DMS53 (cell line): ENCODE measurements at regions not wholly inside any gene's neighbourhood (a gene's known extent, or its start where the extent isn't known, plus 50 kb on each side); places are given as distances from the start of the nearest gene placed in this dataset.
A peak's percentile ranks its signal among the peaks of the same experiment; 100 is the strongest.

Source experiments
- DNase-seq: peaks from one replicate; lab custom pipeline; 2025; lab: John Stamatoyannopoulos, UW

GRCh38 chr3:127458696-127459604, 131.6 kb downstream of the TPRA1 start:
- no peak for DNase-seq

- DNase-seq = no peak
These were observed 132.9 kb downstream of the TPRA1 start for GRCh38 chr3:127457546-127458145.

- peak; percentile 88 for DNase-seq
These were observed 133.4 kb downstream of the TPRA1 start for GRCh38 chr3:127457094-127457475.

- DNase-seq = peak; percentile 81
These were observed 134.0 kb downstream of the TPRA1 start for GRCh38 chr3:127456471-127457093.

- peak; percentile 86 for DNase-seq
These were observed 134.7 kb downstream of the TPRA1 start for GRCh38 chr3:127455541-127456450.

GRCh38 chr3:127454968-127455367, 135.6 kb downstream of the TPRA1 start:
- no peak for DNase-seq

GRCh38 chr3:127454051-127454450, 136.5 kb downstream of the TPRA1 start:
- DNase-seq = no peak

- DNase-seq = no peak
These were observed 138.2 kb downstream of the TPRA1 start for GRCh38 chr3:127452321-127452821.

GRCh38 chr3:127451321-127451720, 139.2 kb downstream of the TPRA1 start:
- no peak for DNase-seq

- no peak for DNase-seq
These were observed 140.2 kb downstream of the TPRA1 start for GRCh38 chr3:127450331-127450730.

- no peak for DNase-seq
These were observed 140.9 kb downstream of the TPRA1 start for GRCh38 chr3:127449486-127450212.

- DNase-seq = no peak
These were observed 141.9 kb downstream of the TPRA1 start for GRCh38 chr3:127448671-127449070.

- DNase-seq = no peak
These were observed 142.4 kb downstream of the TPRA1 start for GRCh38 chr3:127448161-127448561.

- no peak for DNase-seq
These were observed 143.8 kb downstream of the TPRA1 start for GRCh38 chr3:127446756-127447155.

GRCh38 chr3:127445581-127446343, 144.8 kb downstream of the TPRA1 start:
- DNase-seq = no peak

GRCh38 chr3:127444761-127445160, 145.8 kb downstream of the TPRA1 start:
- no peak for DNase-seq

GRCh38 chr3:127443581-127444375, 146.8 kb downstream of the TPRA1 start:
- DNase-seq = no peak

- no peak for DNase-seq
These were observed 148.0 kb downstream of the TPRA1 start for GRCh38 chr3:127442506-127442905.

- DNase-seq = no peak
These were observed 148.8 kb downstream of the TPRA1 start for GRCh38 chr3:127441764-127442163.
